Kidney (tissue), 13 donors: ENCODE measurements at regions not wholly inside any gene's neighbourhood (a gene's known extent, or its start where the extent isn't known, plus 50 kb on each side); places are given as distances from the start of the nearest gene placed in this dataset.

Experiments used
- DNase-seq, 5 donors: peaks; one replicate each; pipeline ENCODE4 v3.0.0-alpha.2; 2013 to 2020
- FAIRE-seq: peaks from 2 replicates; lab custom pipeline; 2012; peaks lifted over from hg19 to GRCh38; lab: Jason Lieb, UNC
- H3K27ac ChIP-seq, 2 donors: one replicate each; pipeline ENCODE4 v1.7.0; 2013; ENCODE audit warnings: low read depth in 2 of 2, low read length in 2 of 2, inconsistent platforms in 1 of 2
- H3K27me3 ChIP-seq: one replicate; pipeline ENCODE4 v1.7.1; 2013; ENCODE audit warnings: low read length, inconsistent platforms; ENCODE audit not compliant: control insufficient read depth, insufficient read depth
- H3K36me3 ChIP-seq, 3 donors: one replicate each; pipeline versions ENCODE4 v1.7.0 to v1.7.1; 2013; ENCODE audit warnings: low read length in 3 of 3, control low read depth in 1 of 3, inconsistent platforms in 1 of 3; ENCODE audit not compliant: insufficient read depth in 3 of 3, control insufficient read depth in 2 of 3
- H3K4me1 ChIP-seq, 3 donors: one replicate each; pipeline versions ENCODE4 v1.7.0 to v1.7.1; 2013; ENCODE audit warnings: low read length in 3 of 3, inconsistent platforms in 1 of 3, low read depth in 1 of 3; ENCODE audit not compliant: control insufficient read depth in 2 of 3, insufficient read depth in 2 of 3
- H3K4me3 ChIP-seq, 3 donors: one replicate each; pipeline versions ENCODE4 v1.7.0 to v1.8.1; 2013; ENCODE audit warnings: low read length in 3 of 3, control low read depth in 1 of 3, inconsistent platforms in 1 of 3
- H3K9ac ChIP-seq, 3 donors: one replicate each; pipeline versions ENCODE4 v1.7.0 to v1.7.1; 2013; ENCODE audit warnings: low read length in 3 of 3, control low read depth in 1 of 3, inconsistent platforms in 1 of 3
- H3K9me3 ChIP-seq, 3 donors: one replicate each; pipeline versions ENCODE4 v1.7.0 to v1.7.1; 2013; ENCODE audit warnings: low read length in 3 of 3, control low read depth in 1 of 3, inconsistent platforms in 1 of 3; ENCODE audit not compliant: control insufficient read depth in 2 of 3, insufficient read depth in 1 of 3
- CTCF ChIP-seq: IDR thresholded peaks from 3 replicates; pipeline ENCODE4 v1.5.1; 2012; ENCODE audit warnings: mild to moderate bottlenecking, moderate library complexity, borderline replicate concordance; ENCODE audit not compliant: insufficient read depth; ENCODE audit errors: extremely low read depth
- intact Hi-C: fragments of 100-400 bp; cut with DNase I; formaldehyde crosslinking; loops from one replicate; pipeline ENCODE4 v1.11.1; 2022
- donor health status: control.
- donor health status: control.
- donor health status: control.
- donor health status: control.
- donor health status: control.
- donor health status: DM: yes; HTN: yes; CAD: no.
- donor health status: Normal renal cell carcinoma (clear cell type).

- Histone ChIP-seq H3K4me1 (peaks cover 0 to 5% (median 0%) of the 10 kb centered on the region in 3 donors), H3K27ac (no peak overlapping the region), H3K4me3 (no peak overlapping the region), H3K9me3 (no peaks in the 10 kb centered on the region), H3K36me3 (no peaks in the 10 kb centered on the region), H3K27me3 (no peaks in the 10 kb centered on the region), H3K9ac (no peak overlapping the region)
- DNase-seq (no peak), FAIRE-seq (no peak)
- TF ChIP-seq CTCF = no peak
- intact Hi-C loops = no loop called here
Observed at GRCh38 chr5:113808956-113809355, 295.5 kb downstream of the YTHDC2 start.

GRCh38 chr5:113809626-113810025 lies 296.1 kb downstream of the YTHDC2 start:
- no peak for FAIRE-seq
- no peak for DNase-seq

GRCh38 chr5:113813466-113813865 lies 300.0 kb downstream of the YTHDC2 start:
- Histone ChIP-seq H3K27ac (no peak overlapping the region), H3K27me3 (no peaks in the 10 kb centered on the region), H3K9me3 (no peaks in the 10 kb centered on the region), H3K36me3 (no peaks in the 10 kb centered on the region), H3K4me3 (no peak overlapping the region), H3K9ac (no peak overlapping the region), H3K4me1 (no peaks in the 10 kb centered on the region)
- DNase-seq (no peak), FAIRE-seq (no peak)
- TF ChIP-seq CTCF = no peak
- intact Hi-C loops = no loop called here

More at GRCh38 chr5:113809626-113810025, 296.1 kb downstream of the YTHDC2 start:
- H3K36me3 ChIP-seq = no peaks in the 10 kb centered on the region
- H3K9me3 ChIP-seq = no peaks in the 10 kb centered on the region
- peaks cover 0 to 5% (median 0%) of the 10 kb centered on the region in 3 donors for H3K4me1 ChIP-seq
- no peak overlapping the region for H3K27ac ChIP-seq
- TF ChIP-seq CTCF = no peak
- no peaks in the 10 kb centered on the region for H3K27me3 ChIP-seq
- H3K4me3 ChIP-seq = no peak overlapping the region
- H3K9ac ChIP-seq = no peak overlapping the region
- intact Hi-C loops = no loop called here

- intact Hi-C loops = no loop called here
- no peak for TF ChIP-seq CTCF
- Histone ChIP-seq H3K27me3 (no peaks in the 10 kb centered on the region), H3K9me3 (no peaks in the 10 kb centered on the region), H3K4me3 (no peak overlapping the region), H3K4me1 (no peaks in the 10 kb centered on the region), H3K27ac (no peak overlapping the region), H3K36me3 (no peaks in the 10 kb centered on the region), H3K9ac (no peak overlapping the region)
- DNase-seq = no peak
- no peak for FAIRE-seq
Observed at GRCh38 chr5:113817683-113818082, 304.2 kb downstream of the YTHDC2 start.
